ENCODE measurements at regions not wholly inside any gene's neighbourhood (a gene's known extent, or its start where the extent isn't known, plus 50 kb on each side); places are given as distances from the start of the nearest gene placed in this dataset.
"Not testable (repeated sequence)": the region's sequence is repeated elsewhere in the genome, so short reads cannot be mapped to it uniquely, and the experiment has no call there.

- DNase-seq, result no peak
Measured at GRCh38 chr7:34401776-34402175, 256.2 kb upstream of the NPSR1 start.

DNA sequence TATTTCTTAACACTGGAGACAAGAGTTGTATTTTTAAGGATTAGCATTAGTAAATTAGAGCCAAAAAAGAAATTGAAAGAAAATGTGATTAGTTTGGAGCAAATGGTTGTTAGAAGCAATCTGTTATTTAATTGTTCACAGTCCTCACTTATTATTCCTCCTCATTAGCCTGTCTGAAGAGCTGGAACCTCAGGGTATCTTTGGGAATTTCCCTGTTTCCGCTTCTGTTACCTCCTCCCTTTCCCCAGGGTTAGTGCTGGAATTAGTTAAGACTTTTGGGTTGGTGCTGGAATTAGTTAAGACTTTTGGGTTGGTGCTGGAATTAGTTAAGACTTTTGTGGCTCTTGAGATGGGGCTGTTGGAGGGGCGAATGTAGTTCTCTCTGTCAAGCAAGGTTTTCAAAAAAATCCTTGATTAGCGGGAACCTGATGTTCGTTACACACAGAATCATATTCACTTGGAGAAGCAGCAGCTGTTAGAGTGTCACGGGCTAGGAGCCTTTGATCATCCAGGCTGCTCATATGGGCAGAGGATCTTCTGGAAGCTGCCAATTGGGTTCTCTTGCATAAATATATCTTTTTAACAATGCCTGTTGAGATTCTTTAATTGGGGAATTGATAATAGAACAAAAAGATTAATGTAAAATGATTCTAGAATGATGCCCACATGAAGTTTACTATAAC, 251.0 kb upstream of the NPSR1 start:
- no peak for DNase-seq

- no peak for DNase-seq
Measured at GRCh38 chr7:34407586-34407985, 250.4 kb upstream of the NPSR1 start.

DNA sequence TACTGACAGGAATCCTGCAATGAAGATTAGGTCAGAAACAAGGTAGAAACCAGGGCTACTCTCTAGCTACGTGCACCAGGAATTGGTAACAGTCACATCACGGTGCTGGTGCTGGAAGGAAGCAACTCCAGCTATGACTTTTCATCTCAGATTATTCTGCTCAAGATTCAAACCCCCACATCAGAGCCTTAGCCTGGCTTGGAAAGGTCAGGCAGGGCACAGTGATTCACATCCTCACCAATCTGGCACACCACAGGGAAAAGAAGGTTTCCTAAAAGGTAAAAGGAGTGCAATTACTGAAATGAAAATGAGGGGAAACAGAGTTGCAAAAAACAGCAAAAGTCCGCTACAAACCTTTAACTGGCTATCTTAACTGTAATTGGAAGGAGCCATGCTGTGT, 240.2 kb upstream of the NPSR1 start:
- DNase-seq, result no peak

DNA sequence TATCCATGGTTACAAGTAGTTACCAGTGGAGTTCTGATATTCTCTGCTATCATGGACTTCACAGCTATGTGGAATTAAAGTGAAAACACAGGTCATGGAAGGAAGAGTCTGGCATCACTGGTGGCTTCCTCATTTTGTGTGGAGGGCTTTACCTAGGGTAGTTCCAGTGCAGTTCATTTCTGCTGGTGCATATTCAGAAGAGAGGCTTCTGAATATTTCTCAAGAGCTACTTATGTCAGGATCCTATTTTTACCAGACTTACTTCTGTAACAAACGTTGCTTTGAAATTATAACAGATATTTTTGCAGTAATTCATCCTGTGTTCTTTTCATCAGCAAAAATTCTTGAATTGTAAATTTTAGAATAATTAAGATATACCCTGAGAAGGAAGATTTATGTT, 236.5 kb upstream of the NPSR1 start:
- DNase-seq, result no peak

DNA sequence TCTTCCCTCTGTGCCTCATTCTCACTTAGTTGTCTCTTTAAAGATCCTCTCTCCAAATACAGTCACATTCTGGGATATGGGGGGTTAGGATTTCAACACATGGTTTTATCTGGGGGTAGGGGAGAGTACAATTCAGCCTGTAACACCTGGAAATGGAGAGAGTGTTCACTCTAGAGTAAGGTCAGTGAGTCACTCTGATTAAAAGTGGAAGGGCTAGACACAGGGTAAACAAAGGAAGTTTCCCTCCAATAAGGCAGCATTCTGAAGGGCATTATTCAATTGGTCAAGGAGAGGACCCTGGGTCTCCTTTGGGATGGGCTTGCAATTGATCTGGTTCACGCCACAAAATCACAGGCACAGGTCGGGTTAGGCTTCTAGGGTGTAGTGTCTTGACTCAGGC, 232.8 kb upstream of the NPSR1 start:
- no peak for DNase-seq

GRCh38 chr7:34425631-34426384, 232.2 kb upstream of the NPSR1 start:
- no peak for DNase-seq

- no peak for DNase-seq
Measured at GRCh38 chr7:34430456-34430855, 227.6 kb upstream of the NPSR1 start.

GRCh38 chr7:34438436-34438835, 219.6 kb upstream of the NPSR1 start:
- DNase-seq, result no peak

DNA sequence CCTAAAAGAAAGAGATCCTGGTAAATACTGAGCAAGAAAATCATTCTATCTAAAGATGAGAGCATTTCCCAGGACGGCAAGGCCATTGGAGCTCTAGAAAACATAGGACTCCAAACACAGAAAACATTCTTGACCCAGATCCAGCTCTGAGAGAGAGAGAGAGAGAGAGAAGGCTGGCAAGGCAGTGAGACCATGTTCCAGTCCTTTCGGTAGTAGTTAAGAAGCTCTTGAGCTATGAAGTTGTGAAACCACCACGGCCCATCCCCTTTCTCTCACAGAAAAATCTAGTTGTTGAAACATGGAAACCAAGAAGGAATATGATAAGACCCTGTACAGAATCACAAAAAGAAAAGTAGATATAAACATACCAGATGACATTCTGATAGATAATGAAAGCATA, 212.4 kb upstream of the NPSR1 start:
- DNase-seq, result no peak

GRCh38 chr7:34448531-34448930, 209.5 kb upstream of the NPSR1 start:
- not testable (repeated sequence) for DNase-seq

GRCh38 chr7:34449765-34450164, 208.3 kb upstream of the NPSR1 start:
- no peak for DNase-seq

- DNase-seq, result no peak
Measured at GRCh38 chr7:34451183-34451582, 206.8 kb upstream of the NPSR1 start.

- no peak for DNase-seq
Measured at GRCh38 chr7:34451923-34452322, 206.1 kb upstream of the NPSR1 start.

DNA sequence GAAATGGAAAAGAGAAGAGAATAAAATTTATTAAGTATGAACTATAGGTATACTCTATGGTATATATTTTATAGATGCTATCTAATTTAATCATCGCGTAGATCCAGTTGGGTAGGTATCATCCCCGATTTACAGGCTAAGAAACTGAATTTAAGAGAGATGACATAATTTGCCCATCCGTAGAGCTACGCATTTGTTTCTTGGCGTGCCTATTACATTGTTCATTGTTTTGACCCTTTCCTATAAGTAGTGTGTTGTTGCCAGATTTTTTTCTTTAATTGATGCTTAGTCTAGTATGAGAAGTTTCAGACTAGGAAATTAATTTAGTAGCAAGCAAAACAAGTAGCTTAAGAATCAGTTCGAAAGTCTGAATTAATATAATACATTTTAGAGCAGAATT, 205.7 kb upstream of the NPSR1 start:
- no peak for DNase-seq

GRCh38 chr7:34453150-34453549, 204.9 kb upstream of the NPSR1 start:
- no peak for DNase-seq

GRCh38 chr7:34454381-34454780, 203.6 kb upstream of the NPSR1 start:
- no peak for DNase-seq

DNA sequence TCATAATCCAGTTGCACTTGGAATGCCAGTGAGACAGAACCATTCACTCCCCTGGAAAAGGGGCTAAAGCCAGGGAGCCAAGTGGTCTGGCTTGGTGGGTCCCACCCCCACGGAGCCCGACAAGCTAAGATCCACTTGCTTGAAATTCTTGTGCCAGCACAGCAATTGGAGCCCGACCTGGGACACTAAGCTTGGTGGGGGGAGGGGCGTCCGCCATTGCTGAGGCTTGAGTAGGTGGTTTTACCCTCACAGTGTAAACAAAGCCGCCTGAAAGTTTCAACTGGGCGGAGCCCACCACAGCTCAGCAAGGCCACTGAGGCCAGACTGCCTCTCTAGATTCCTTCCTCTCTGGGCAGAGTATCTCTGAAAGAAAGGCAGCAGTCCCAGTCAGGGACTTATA, 200.7 kb upstream of the NPSR1 start:
- DNase-seq, result no peak

- DNase-seq, result no peak
Measured at GRCh38 chr7:34463830-34464229, 194.2 kb upstream of the NPSR1 start.

DNA sequence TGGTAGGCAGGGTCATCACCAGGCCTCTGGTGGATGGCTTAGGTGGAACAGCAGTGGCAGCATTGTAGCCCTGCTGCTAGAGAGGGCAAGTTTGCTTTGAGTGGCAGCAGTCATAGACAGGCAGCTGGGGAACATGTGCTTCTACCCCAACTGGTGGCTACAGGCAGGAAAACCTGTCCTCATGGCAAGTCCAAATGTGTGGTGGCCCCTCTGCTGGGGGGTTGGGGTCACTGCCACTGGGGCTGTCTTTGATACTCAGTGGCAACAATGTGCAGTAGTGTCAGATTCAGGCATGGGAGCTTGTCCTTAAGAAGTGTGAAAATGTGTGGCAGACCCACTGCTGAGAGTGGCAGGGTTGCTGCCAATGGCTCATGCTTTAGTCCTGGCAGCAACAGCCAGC, 186.2 kb upstream of the NPSR1 start:
- no peak for DNase-seq

DNA sequence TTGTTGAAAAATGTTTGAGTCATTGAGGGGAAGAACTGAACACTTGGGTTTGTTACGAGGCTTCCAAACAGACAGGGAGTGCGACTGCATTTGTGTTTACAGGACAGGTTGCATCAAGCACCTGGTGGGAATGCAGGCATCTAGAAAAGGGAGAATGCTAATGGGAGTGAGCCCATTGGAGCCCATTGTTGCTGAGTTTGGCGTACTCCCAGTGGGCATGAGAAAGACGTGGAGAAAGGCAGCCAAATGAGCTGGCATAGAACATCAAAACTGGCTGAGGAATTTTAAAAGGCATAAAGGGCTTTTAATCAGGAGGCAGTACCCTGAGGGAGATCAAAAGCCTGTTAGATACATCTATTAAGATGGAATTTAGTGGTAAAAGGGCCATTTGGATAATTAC, 171.6 kb upstream of the NPSR1 start:
- no peak for DNase-seq

- DNase-seq, result no peak
Measured at GRCh38 chr7:34487391-34488115, 170.5 kb upstream of the NPSR1 start.

- no peak for DNase-seq
Measured at GRCh38 chr7:34488766-34489165, 169.3 kb upstream of the NPSR1 start.

GRCh38 chr7:34491899-34492298, 166.1 kb upstream of the NPSR1 start:
- no peak for DNase-seq
